ENCODE measurements at regions not wholly inside any gene's neighbourhood (a gene's known extent, or its start where the extent isn't known, plus 50 kb on each side); places are given as distances from the start of the nearest gene placed in this dataset.
"Not testable (repeated sequence)": the region's sequence is repeated elsewhere in the genome, so short reads cannot be mapped to it uniquely, and the experiment has no call there.

DNA sequence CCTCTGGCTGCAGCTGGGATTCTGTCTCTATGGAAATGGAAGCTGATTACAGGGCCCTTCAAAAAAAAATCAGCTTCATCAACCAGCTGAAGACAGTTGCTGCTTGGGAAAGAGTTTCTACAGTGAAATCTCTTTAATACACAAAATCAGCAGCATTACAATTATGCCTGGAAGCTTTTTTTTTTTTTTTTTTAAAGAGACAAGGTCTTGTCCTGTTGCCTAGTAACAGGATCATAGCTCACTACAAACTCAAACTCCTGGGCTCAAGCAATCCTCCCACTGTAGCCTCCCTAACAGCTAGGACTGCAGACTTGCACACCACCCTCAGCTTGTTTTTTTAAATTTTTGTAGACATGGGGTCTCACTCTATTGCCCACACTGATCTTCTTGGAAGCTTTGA lies 94.5 kb downstream of the OR13A1 start:
- TF ChIP-seq, protein P1, sequence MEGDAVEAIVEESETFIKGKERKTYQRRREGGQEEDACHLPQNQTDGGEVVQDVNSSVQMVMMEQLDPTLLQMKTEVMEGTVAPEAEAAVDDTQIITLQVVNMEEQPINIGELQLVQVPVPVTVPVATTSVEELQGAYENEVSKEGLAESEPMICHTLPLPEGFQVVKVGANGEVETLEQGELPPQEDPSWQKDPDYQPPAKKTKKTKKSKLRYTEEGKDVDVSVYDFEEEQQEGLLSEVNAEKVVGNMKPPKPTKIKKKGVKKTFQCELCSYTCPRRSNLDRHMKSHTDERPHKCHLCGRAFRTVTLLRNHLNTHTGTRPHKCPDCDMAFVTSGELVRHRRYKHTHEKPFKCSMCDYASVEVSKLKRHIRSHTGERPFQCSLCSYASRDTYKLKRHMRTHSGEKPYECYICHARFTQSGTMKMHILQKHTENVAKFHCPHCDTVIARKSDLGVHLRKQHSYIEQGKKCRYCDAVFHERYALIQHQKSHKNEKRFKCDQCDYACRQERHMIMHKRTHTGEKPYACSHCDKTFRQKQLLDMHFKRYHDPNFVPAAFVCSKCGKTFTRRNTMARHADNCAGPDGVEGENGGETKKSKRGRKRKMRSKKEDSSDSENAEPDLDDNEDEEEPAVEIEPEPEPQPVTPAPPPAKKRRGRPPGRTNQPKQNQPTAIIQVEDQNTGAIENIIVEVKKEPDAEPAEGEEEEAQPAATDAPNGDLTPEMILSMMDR (IDR thresholded peaks at IDR 0.05; ENCODE audit: low read depth, low read length): no peak
- H3K4me3 ChIP-seq (ENCODE audit: low read depth, low read length): no peak overlapping the region

DNA sequence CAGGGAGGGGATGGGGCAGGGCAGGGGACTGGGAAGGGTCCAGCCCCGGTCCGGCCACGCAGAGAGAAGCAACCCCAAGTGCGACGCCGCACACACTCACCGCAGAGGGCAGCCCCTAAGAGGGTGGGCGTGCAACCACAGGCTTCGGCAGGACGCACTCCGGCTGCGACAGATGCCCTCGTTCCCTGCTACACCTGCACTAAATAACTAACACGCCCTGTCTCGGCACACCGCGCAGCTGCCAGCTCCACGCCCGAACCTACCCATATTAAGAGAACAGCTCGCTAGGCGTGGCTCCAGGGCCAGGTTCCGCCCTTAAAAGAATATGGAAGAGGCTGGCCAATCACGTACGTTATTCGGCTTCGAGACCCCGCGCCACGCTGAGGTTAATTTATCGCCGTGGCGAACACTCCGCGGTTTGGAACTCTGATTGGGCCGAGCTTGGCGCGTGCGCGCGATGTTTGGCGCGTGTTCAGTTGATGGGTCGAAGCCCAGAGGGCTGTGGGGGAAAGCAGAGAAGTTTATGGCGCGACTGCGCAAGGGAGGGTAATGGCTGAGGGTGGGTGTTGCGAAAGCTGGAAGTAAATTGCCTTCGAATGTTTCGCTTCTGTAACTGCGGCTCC lies 91.1 kb downstream of the OR13A1 start:
- H3K4me3 ChIP-seq (ENCODE audit: low read depth, low read length): no peak overlapping the region
- TF ChIP-seq, protein P1 (IDR thresholded peaks at IDR 0.05; ENCODE audit: low read depth, low read length): no peak

DNA sequence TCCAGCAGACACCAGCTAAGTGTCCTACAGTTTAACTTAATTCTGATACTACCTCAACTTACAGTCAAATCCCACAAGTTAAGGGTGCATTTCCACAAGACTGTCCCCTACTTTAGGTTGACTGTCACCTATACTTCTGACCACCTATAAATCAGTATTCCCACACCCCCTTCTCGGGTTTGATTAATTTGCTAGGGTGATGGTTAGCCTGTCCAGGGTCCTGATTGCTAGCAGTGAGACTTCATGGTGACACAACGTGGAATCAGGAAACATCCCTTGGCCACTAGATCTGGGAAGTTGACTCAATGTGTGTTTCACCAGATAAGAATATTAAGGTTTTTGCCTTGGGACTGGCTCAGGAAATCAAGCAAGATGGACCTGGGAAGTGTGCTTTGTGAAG lies 88.4 kb downstream of the OR13A1 start:
- TF ChIP-seq, protein P1 (IDR thresholded peaks at IDR 0.05; ENCODE audit: low read depth, low read length): no peak

DNA sequence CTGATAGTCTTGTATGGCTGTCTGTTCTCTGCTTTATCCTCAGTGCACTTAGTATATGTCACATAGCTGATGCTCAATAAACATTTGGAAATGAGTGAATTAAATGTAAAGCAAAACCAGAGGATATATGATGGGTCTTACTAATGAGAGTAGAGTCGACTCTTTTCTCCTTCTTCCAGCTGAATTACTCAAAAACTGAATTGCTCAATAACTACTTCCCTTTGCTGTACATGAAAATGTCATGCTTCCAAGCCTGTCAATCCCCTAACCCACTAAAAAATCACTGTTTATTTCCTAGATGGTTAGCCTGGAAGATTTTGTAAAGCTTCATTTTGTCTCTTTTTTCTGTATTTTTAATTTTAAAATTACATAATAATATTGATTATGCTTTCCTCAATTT lies 88.0 kb downstream of the OR13A1 start:
- TF ChIP-seq, protein P1 (IDR thresholded peaks at IDR 0.05; ENCODE audit: low read depth, low read length): no peak
- H3K4me3 ChIP-seq (ENCODE audit: low read depth, low read length): no peak overlapping the region

More for the DNA sequence above, 88.4 kb downstream of the OR13A1 start:
- no peak overlapping the region for H3K4me3 ChIP-seq (ENCODE audit: low read depth, low read length)

DNA sequence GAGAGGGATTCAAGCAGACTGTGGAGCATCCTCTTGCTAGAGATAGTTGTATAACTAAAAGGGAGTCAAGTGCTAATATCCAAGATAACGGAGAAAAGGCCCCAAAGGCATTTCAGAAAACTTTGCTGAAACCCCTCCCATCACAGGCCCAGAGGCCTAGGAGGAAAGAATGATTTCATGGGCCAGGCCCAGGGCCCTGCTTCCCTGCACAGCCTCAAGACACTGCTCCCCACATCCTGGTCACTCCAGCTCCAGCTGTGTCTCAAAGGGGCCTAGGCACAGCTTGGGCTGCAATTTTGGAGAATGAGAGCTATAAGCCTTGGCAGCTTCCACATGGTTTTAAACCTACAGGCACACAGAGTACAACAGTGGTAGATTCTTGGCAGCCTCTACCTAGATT lies 85.6 kb downstream of the OR13A1 start:
- TF ChIP-seq, protein P1 (IDR thresholded peaks at IDR 0.05; ENCODE audit: low read depth, low read length): no peak

DNA sequence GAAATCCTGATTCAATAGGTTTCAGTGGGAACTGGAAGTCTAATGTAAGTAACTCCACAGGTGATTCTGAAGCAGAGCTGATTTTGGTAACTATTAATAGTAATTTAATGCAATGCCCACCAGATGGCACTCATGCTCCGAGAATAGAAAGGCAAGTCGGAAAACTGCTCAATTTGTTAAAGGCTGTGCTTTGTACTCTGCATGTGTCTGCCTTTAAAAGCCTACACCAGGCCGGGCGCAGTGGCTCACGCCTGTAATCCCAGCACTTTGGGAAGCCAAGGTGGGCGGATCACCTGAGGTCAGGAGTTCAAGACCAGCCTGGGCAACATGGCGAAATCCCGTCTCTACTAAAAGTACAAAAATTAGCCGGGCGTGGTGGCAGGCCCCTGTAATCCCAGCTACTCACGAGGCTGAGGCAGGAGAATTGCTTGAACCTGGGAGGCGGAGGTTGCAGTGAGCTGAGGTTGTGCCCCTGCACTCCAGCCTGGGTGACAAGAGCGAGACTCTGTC lies 80.1 kb downstream of the OR13A1 start:
- not testable (repeated sequence) for H3K4me3 ChIP-seq (ENCODE audit: low read depth, low read length)
- TF ChIP-seq, protein P1 (IDR thresholded peaks at IDR 0.05; ENCODE audit: low read depth, low read length): peak; percentile 38; the same call in 1 of the 2 replicates

More for the DNA sequence above, 85.6 kb downstream of the OR13A1 start:
- H3K4me3 ChIP-seq (ENCODE audit: low read depth, low read length): no peak overlapping the region

DNA sequence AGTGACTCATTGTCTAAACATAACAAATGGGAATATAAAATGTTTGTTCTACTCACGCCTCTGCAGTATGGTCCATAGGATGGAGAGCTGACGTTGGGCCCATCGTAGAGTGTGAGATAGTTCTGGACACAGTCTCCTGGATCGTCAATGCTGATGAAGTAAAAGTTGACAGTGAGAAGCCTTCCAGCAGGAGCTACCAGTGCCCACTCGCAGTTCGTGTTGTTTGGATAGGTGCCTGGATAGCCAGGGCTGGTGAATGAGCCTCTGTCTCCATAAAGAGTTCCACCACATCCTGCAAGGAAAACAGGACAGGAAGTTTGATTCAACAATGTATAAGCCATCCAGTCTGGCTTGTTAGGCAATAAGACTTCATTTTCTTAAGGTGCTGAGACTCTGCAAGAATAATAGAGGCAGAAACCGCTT lies 79.6 kb downstream of the OR13A1 start:
- H3K4me3 ChIP-seq (ENCODE audit: low read depth, low read length): no peak overlapping the region
- TF ChIP-seq, protein P1 (IDR thresholded peaks at IDR 0.05; ENCODE audit: low read depth, low read length): no peak

Data from WI38 (cell line).